ENCODE measurements at regions not wholly inside any gene's neighbourhood (a gene's known extent, or its start where the extent isn't known, plus 50 kb on each side); places are given as distances from the start of the nearest gene placed in this dataset.

DNA sequence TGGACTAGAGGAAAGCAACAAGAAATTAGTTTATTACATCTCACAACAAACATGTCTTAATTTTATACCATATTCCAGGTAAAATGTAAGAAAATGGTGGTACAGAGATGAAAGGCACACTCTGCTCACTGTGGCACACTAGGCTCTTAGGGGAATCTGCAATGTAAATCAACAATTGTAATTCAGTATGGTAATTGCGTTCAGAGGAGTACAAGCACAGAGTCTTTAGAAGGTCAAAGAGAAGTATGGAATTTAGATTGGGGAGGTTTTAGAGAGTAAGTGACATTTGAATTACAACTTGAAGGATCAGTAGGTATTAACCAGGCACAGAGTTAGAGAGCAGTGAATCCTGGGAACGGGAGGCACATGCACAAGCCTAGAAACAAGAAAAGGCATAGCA, 694.0 kb upstream of the USP15 start:
- H3K9me3 ChIP-seq (ENCODE audit: insufficient read depth in 2 of 2, low read depth in 1 of 2, low read length in 1 of 2), result no peaks in the 10 kb centered on the region
- TF ChIP-seq EZH2 (IDR thresholded peaks at IDR 0.05; ENCODE audit: low read depth, low read length, severe bottlenecking) (no peak), POLR2AphosphoS5 (IDR thresholded peaks at IDR 0.05; ENCODE audit: low read depth, low read length) (no peak), SP4 (IDR thresholded peaks at IDR 0.05; ENCODE audit: low read length) (no peak), POLR2A (IDR thresholded peaks at IDR 0.05; ENCODE audit: control extremely low read depth in 1 of 2, low read depth in 2 of 2, low read length in 2 of 2) (no peak), BRCA1 (IDR thresholded peaks at IDR 0.05; ENCODE audit: low read depth, low read length) (no peak), NANOG (IDR thresholded peaks at IDR 0.05; ENCODE audit: insufficient read depth, low read depth, low read length, poor library complexity, severe bottlenecking) (peak; percentile 16), POU5F1 (IDR thresholded peaks at IDR 0.05; ENCODE audit: low read depth, low read length) (peak; percentile 68; the same call in 1 of the 2 replicates), CREB1 (IDR thresholded peaks at IDR 0.05) (no peak)
- no peak overlapping the region for H2AFZ ChIP-seq (ENCODE audit: low read length)
- H4K20me1 ChIP-seq (replicated peaks in 1 of 2; ENCODE audit: control insufficient read depth in 1 of 2, insufficient read depth in 2 of 2, low read length in 2 of 2), result no peaks in the 10 kb centered on the region
- peak overlapping the region; percentile 92; the same call in 1 of the 2 replicates for H2AK5ac ChIP-seq (ENCODE audit: low read depth, low read length)
- H3K9ac ChIP-seq (replicated peaks in 1 of 4; ENCODE audit: extremely low read depth in 1 of 4, low read depth in 3 of 4, low read length in 3 of 4), result no peak overlapping the region
- no peaks in the 10 kb centered on the region for H3K23me2 ChIP-seq (ENCODE audit: low read depth, low read length)
- peak overlapping the region; percentile 7 for H2BK120ac ChIP-seq (replicated peaks; ENCODE audit: low read depth, low read length)
- H2BK20ac ChIP-seq (ENCODE audit: low read length), result no peak overlapping the region
- H3K4me3 ChIP-seq (ENCODE audit: extremely low read depth in 1 of 4, insufficient read depth in 2 of 4, low read depth in 3 of 4, low read length in 4 of 4), result no peak overlapping the region; a peak in 1 of 8 replicates
- no peaks in the 10 kb centered on the region for H3K36me3 ChIP-seq (ENCODE audit: control insufficient read depth in 2 of 4, insufficient read depth in 4 of 4, low read length in 3 of 4)
- no peak overlapping the region for H3K14ac ChIP-seq (ENCODE audit: insufficient read length)
- no peaks in the 10 kb centered on the region for H3K27me3 ChIP-seq (replicated peaks in 1 of 4; ENCODE audit: control insufficient read depth in 3 of 4, extremely low read depth in 1 of 4, insufficient read depth in 3 of 4, low read length in 3 of 4)
- H3K56ac ChIP-seq (replicated peaks; ENCODE audit: insufficient read length, low read depth, low read length), result no peak overlapping the region
- FAIRE-seq (no peak), DNase-seq (ENCODE audit: low read depth in 1 of 2, low spot score in 2 of 2) (no peak)
- ChIA-PET CTCF (ENCODE audit: partially characterized antibody) (no interaction called here), POLR2A (ENCODE audit: partially characterized antibody) (no interaction called here)
- no peak overlapping the region for H3K18ac ChIP-seq (ENCODE audit: extremely low read depth, low read length)
- peaks cover 0 to 9% (median 4%) of the 10 kb centered on the region in 4 experiments; a peak in 3 of 7 replicates for H3K4me1 ChIP-seq (replicated peaks in 1 of 4; ENCODE audit: control insufficient read depth in 3 of 4, insufficient read depth in 4 of 4, low read length in 3 of 4)
- H4K8ac ChIP-seq (ENCODE audit: extremely low read depth, insufficient read depth, low read length), result no peak overlapping the region
- H3K4me2 ChIP-seq (ENCODE audit: insufficient read depth in 1 of 2, low read depth in 2 of 2, low read length in 2 of 2), result peak overlapping the region in 1 of 2 experiments; percentile 54; a peak in 3 of 4 replicates
- H2BK12ac ChIP-seq (ENCODE audit: low read depth, low read length), result peak overlapping the region; percentile 89; the same call in 1 of the 2 replicates
- H2BK15ac ChIP-seq (ENCODE audit: low read length), result peak overlapping the region; percentile 68; the same call in 1 of the 2 replicates
- 30% methylated on average over 2 of the region's 2 CpGs; no CpG with 5 or more reads in 1 of the 2 experiments for WGBS, 2 experiments (ENCODE audit: extremely low coverage in 1 of 2, insufficient coverage in 1 of 2, insufficient read length in 1 of 2, insufficient replicate concordance in 2 of 2, low coverage in 1 of 2, low lambda C conversion rate in 2 of 2, missing lambda C conversion rate in 1 of 2)
- H2BK5ac ChIP-seq (ENCODE audit: low read depth, low read length), result no peak overlapping the region
- H3K23ac ChIP-seq (ENCODE audit: insufficient read length), result no peak overlapping the region
- no peaks in the 10 kb centered on the region for H3K79me1 ChIP-seq (ENCODE audit: low read depth, low read length)
- H4K91ac ChIP-seq (replicated peaks; ENCODE audit: insufficient read length, low read length), result no peak overlapping the region
- H3K27ac ChIP-seq (ENCODE audit: low read depth, low read length), result no peak overlapping the region
- H4K5ac ChIP-seq (ENCODE audit: insufficient read length, low read depth, low read length), result peak overlapping the region; percentile 70
- no peak overlapping the region for H3K4ac ChIP-seq (replicated peaks; ENCODE audit: insufficient read length, low read depth, low read length)
- H3K79me2 ChIP-seq (ENCODE audit: control insufficient read depth in 1 of 2, insufficient read depth in 2 of 2, low read length in 2 of 2), result no peaks in the 10 kb centered on the region
